ENCODE measurements at regions not wholly inside any gene's neighbourhood (a gene's known extent, or its start where the extent isn't known, plus 50 kb on each side); places are given as distances from the start of the nearest gene placed in this dataset.

DNA sequence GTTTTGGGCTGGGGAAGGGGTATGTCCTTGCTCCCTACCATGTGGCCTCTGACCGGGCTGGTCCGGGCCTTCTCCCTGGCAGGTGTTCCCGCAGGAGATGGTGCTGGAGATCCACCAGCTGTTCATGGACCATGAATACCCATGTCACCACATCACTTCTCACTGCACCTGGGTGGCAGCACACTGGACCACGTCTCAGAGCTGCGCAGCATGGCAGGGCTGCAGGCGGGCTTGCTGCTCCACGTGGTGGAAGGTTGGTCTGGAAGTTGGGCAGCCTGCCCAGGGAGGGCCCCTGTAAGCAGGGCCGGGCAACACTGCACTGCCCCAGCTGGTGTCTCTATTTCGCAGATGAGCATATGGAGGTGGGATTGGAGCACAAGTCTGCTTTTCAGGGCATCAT, 169.5 kb upstream of the ZNF267 start:
- peaks cover 4% of the 10 kb centered on the region for H3K4me1 ChIP-seq (ENCODE audit: control insufficient read depth, insufficient read depth, low read length)
- peaks cover 49% of the 10 kb centered on the region for H3K36me3 Mint-ChIP-seq (ENCODE audit: low read depth)
- WGBS, 2 experiments (ENCODE audit: insufficient coverage in 1 of 2, insufficient read length in 1 of 2): 96% methylated on average over 6 to 9 of the region's 9 CpGs

DNA sequence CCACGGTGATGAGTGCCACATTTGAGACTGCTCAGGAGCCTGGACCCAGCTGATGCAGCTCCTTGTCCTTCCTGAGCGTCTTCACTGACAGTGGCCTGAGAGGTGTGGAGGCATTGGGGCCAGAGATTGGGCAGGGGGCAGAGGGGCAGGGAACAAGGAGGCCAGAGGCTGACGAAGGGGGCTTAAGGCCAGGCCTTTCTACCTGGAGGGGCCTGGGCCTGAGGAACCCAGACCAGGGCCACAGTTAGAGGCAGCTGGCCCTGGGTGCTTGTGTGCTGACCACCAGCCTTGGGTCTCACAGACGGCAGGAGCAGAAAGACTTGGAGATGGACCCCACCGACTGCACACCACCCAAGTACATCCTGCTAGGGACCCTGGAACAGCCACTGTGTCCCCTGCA, 168.2 kb upstream of the ZNF267 start:
- H3K36me3 ChIP-seq (ENCODE audit: control insufficient read depth, insufficient read depth, low read length): peaks cover 41% of the 10 kb centered on the region
- no peak for DNase-seq
- H3K4me1 ChIP-seq (ENCODE audit: control insufficient read depth, insufficient read depth, low read length): peaks cover 4% of the 10 kb centered on the region
- Mint-ChIP-seq H3K9me3 (no peaks in the 10 kb centered on the region), H3K4me1 (peaks cover 9% of the 10 kb centered on the region), H3K4me3 (no peak overlapping the region), H3K27ac (no peak overlapping the region), H3K27me3 (ENCODE audit: insufficient read depth) (no peaks in the 10 kb centered on the region), H3K36me3 (ENCODE audit: low read depth) (peaks cover 54% of the 10 kb centered on the region)
- no peaks in the 10 kb centered on the region for H3K27me3 ChIP-seq (ENCODE audit: control insufficient read depth, insufficient read depth, low read length, poor library complexity, severe bottlenecking)
- H3K9ac ChIP-seq (ENCODE audit: extremely low read depth, low read length, poor library complexity, severe bottlenecking): no peak overlapping the region
- 93 to 99% methylated on average over 5 of the region's 5 CpGs for WGBS, 2 experiments (ENCODE audit: insufficient coverage in 1 of 2, insufficient read length in 1 of 2)
- H3K4me3 ChIP-seq (ENCODE audit: low read length): no peak overlapping the region
- no peak overlapping the region for H3K27ac ChIP-seq (ENCODE audit: low read depth, low read length)
- no peaks in the 10 kb centered on the region for H3K9me3 ChIP-seq (ENCODE audit: control insufficient read depth, low read length)
- TF ChIP-seq, protein P1, sequence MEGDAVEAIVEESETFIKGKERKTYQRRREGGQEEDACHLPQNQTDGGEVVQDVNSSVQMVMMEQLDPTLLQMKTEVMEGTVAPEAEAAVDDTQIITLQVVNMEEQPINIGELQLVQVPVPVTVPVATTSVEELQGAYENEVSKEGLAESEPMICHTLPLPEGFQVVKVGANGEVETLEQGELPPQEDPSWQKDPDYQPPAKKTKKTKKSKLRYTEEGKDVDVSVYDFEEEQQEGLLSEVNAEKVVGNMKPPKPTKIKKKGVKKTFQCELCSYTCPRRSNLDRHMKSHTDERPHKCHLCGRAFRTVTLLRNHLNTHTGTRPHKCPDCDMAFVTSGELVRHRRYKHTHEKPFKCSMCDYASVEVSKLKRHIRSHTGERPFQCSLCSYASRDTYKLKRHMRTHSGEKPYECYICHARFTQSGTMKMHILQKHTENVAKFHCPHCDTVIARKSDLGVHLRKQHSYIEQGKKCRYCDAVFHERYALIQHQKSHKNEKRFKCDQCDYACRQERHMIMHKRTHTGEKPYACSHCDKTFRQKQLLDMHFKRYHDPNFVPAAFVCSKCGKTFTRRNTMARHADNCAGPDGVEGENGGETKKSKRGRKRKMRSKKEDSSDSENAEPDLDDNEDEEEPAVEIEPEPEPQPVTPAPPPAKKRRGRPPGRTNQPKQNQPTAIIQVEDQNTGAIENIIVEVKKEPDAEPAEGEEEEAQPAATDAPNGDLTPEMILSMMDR (conservative IDR thresholded peaks at IDR 0.05): no peak

More for the DNA sequence above, 169.5 kb upstream of the ZNF267 start:
- no peak overlapping the region for H3K27ac ChIP-seq (ENCODE audit: low read depth, low read length)
- no peak for DNase-seq
- no peaks in the 10 kb centered on the region for H3K9me3 Mint-ChIP-seq
- H3K9ac ChIP-seq (ENCODE audit: extremely low read depth, low read length, poor library complexity, severe bottlenecking): no peak overlapping the region
- no peak overlapping the region for H3K27ac Mint-ChIP-seq
- no peaks in the 10 kb centered on the region for H3K9me3 ChIP-seq (ENCODE audit: control insufficient read depth, low read length)
- H3K4me3 ChIP-seq (ENCODE audit: low read length): no peak overlapping the region
- peaks cover 41% of the 10 kb centered on the region for H3K36me3 ChIP-seq (ENCODE audit: control insufficient read depth, insufficient read depth, low read length)
- H3K27me3 ChIP-seq (ENCODE audit: control insufficient read depth, insufficient read depth, low read length, poor library complexity, severe bottlenecking): peaks cover 1% of the 10 kb centered on the region
- TF ChIP-seq, protein P1 (conservative IDR thresholded peaks at IDR 0.05): no peak
- peaks cover 9% of the 10 kb centered on the region for H3K4me1 Mint-ChIP-seq
- H3K4me3 Mint-ChIP-seq: no peak overlapping the region
- peaks cover 2% of the 10 kb centered on the region for H3K27me3 Mint-ChIP-seq (ENCODE audit: insufficient read depth)

DNA sequence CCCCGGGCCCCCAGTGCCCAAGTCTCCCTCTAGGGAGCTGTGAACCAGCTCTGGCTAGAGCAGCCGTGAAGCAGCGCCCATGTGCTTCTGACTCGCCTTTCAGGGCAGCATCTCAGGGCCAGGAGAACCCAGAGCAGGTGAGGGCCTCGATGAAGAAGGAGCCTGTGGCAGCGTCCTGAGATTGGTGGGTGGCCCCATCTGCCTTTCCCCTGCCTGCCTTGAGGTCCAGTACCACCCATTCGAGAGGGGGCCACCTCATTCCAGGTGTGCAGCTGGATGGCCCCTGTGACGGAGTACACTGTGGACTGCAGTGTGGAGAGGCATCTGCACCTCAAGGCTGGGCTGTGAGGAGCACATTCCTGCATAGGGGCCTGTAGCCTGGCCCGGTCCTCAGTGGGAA, 167.3 kb upstream of the ZNF267 start:
- Mint-ChIP-seq H3K4me3 (no peak overlapping the region), H3K36me3 (ENCODE audit: low read depth) (peaks cover 54% of the 10 kb centered on the region), H3K9me3 (no peaks in the 10 kb centered on the region), H3K4me1 (peaks cover 4% of the 10 kb centered on the region), H3K27me3 (ENCODE audit: insufficient read depth) (no peaks in the 10 kb centered on the region), H3K27ac (no peak overlapping the region)
- peaks cover 41% of the 10 kb centered on the region for H3K36me3 ChIP-seq (ENCODE audit: control insufficient read depth, insufficient read depth, low read length)
- H3K9me3 ChIP-seq (ENCODE audit: control insufficient read depth, low read length): no peaks in the 10 kb centered on the region
- no peak overlapping the region for H3K4me3 ChIP-seq (ENCODE audit: low read length)
- H3K4me1 ChIP-seq (ENCODE audit: control insufficient read depth, insufficient read depth, low read length): peaks cover 4% of the 10 kb centered on the region
- no peak overlapping the region for H3K9ac ChIP-seq (ENCODE audit: extremely low read depth, low read length, poor library complexity, severe bottlenecking)
- H3K27me3 ChIP-seq (ENCODE audit: control insufficient read depth, insufficient read depth, low read length, poor library complexity, severe bottlenecking): no peaks in the 10 kb centered on the region
- no peak for DNase-seq
- WGBS, 2 experiments (ENCODE audit: insufficient coverage in 1 of 2, insufficient read length in 1 of 2): 88 to 98% methylated on average over 6 to 9 of the region's 9 CpGs
- TF ChIP-seq, protein P1 (conservative IDR thresholded peaks at IDR 0.05): no peak
- H3K27ac ChIP-seq (ENCODE audit: low read depth, low read length): no peak overlapping the region

All from endodermal cell (in vitro differentiated cells).